HEK293T (cell line): ENCODE measurements at regions not wholly inside any gene's neighbourhood (a gene's known extent, or its start where the extent isn't known, plus 50 kb on each side); places are given as distances from the start of the nearest gene placed in this dataset.

Experiments
- CTCF ChIA-PET: fragments of 350-600 bp; formaldehyde crosslinking; extraction: SDS; loops from one replicate; lab custom pipeline; 2021; ENCODE audit warnings: antibody characterized with exemption, inconsistent platforms; lab: Yijun Ruan, JAX
- POLR2A ChIA-PET: fragments of 350-600 bp; formaldehyde crosslinking; extraction: SDS; loops from one replicate; lab custom pipeline; 2020; ENCODE audit warnings: antibody characterized with exemption, inconsistent platforms; lab: Yijun Ruan, JAX
- DNase-seq: peaks from one replicate; pipeline ENCODE4 v3.0.0; 2012; ENCODE audit warnings: mixed read lengths; ENCODE audit errors: extremely low spot score
- ARNT ChIP-seq: fragments of 450-650 bp; IDR thresholded peaks from 2 replicates; pipeline ENCODE4 v1.6.1; 2017; ENCODE audit warnings: mild to moderate bottlenecking
- BHLHE40 ChIP-seq: fragments of 450-650 bp; IDR thresholded peaks from 2 replicates; pipeline ENCODE4 v1.6.1; 2016; ENCODE audit warnings: mild to moderate bottlenecking, moderate library complexity, borderline replicate concordance
- CTBP1 ChIP-seq: fragments of 450-650 bp; IDR thresholded peaks from 2 replicates; pipeline ENCODE4 v1.6.1; 2016; ENCODE audit warnings: borderline replicate concordance
- ELF4 ChIP-seq: fragments of 450-650 bp; IDR thresholded peaks from 2 replicates; pipeline ENCODE4 v1.6.1; 2017; ENCODE audit warnings: antibody characterized with exemption
- FOXA1 ChIP-seq: fragments of 450-650 bp; IDR thresholded peaks from 2 replicates; pipeline ENCODE4 v1.6.1; 2016; ENCODE audit warnings: mild to moderate bottlenecking
- FOXK2 ChIP-seq: fragments of 450-650 bp; IDR thresholded peaks from 2 replicates; pipeline ENCODE4 v1.6.1; 2016; ENCODE audit warnings: mild to moderate bottlenecking
- FOXM1 ChIP-seq: fragments of 450-650 bp; IDR thresholded peaks from 2 replicates; pipeline ENCODE4 v1.6.1; 2017; ENCODE audit warnings: mild to moderate bottlenecking, borderline replicate concordance
- HDGF ChIP-seq: fragments of 450-650 bp; IDR thresholded peaks from 2 replicates; pipeline ENCODE4 v1.6.1; 2017; ENCODE audit warnings: antibody characterized with exemption, borderline replicate concordance
- L3MBTL2 ChIP-seq: fragments of 450-650 bp; conservative IDR thresholded peaks from 2 replicates; pipeline ENCODE4 v1.6.1; 2016; ENCODE audit warnings: mild to moderate bottlenecking
- LEF1 ChIP-seq: fragments of 450-650 bp; IDR thresholded peaks from 2 replicates; pipeline ENCODE4 v1.6.1; 2017; ENCODE audit warnings: mild to moderate bottlenecking, borderline replicate concordance
- NFRKB ChIP-seq: fragments of 450-650 bp; IDR thresholded peaks from 2 replicates; pipeline ENCODE4 v1.6.1; 2016; ENCODE audit warnings: mild to moderate bottlenecking, moderate library complexity
- PKNOX1 ChIP-seq: fragments of 450-650 bp; IDR thresholded peaks from 2 replicates; pipeline ENCODE4 v1.6.1; 2016
- SP1 ChIP-seq: fragments of 450-650 bp; IDR thresholded peaks from 2 replicates; pipeline ENCODE4 v1.6.1; 2017
- SUZ12 ChIP-seq: fragments of 450-650 bp; IDR thresholded peaks from 2 replicates; pipeline ENCODE4 v1.6.1; 2016; ENCODE audit warnings: mild to moderate bottlenecking
- TARDBP ChIP-seq: fragments of 450-650 bp; IDR thresholded peaks from 2 replicates; pipeline ENCODE4 v1.6.1; 2016
- ZNF384 ChIP-seq: fragments of 450-650 bp; IDR thresholded peaks from 2 replicates; pipeline ENCODE4 v1.6.1; 2016

- ChIA-PET POLR2A (no interaction called here), CTCF (no interaction called here)
- TF ChIP-seq HDGF, result no peak
- TF ChIP-seq L3MBTL2, result no peak
- no peak for DNase-seq
Measured at GRCh38 chr5:37966871-37967270, 127.0 kb upstream of the GDNF start.

GRCh38 chr5:37966291-37966690 is 126.5 kb upstream of the GDNF start:
- ChIA-PET POLR2A (no interaction called here), CTCF (no interaction called here)
- TF ChIP-seq FOXA1, result no peak
- no peak for TF ChIP-seq L3MBTL2
- TF ChIP-seq HDGF, result no peak
- TF ChIP-seq FOXK2, result no peak
- TF ChIP-seq NFRKB, result no peak
- TF ChIP-seq SUZ12, result no peak
- TF ChIP-seq LEF1, result no peak
- TF ChIP-seq TARDBP, result no peak
- TF ChIP-seq FOXM1, result no peak
- TF ChIP-seq ELF4, result no peak
- no peak for TF ChIP-seq ARNT
- TF ChIP-seq BHLHE40, result no peak
- TF ChIP-seq PKNOX1, result no peak
- no peak for TF ChIP-seq CTBP1
- TF ChIP-seq ZNF384, result no peak
- TF ChIP-seq SP1, result no peak
- DNase-seq, result no peak

DNA sequence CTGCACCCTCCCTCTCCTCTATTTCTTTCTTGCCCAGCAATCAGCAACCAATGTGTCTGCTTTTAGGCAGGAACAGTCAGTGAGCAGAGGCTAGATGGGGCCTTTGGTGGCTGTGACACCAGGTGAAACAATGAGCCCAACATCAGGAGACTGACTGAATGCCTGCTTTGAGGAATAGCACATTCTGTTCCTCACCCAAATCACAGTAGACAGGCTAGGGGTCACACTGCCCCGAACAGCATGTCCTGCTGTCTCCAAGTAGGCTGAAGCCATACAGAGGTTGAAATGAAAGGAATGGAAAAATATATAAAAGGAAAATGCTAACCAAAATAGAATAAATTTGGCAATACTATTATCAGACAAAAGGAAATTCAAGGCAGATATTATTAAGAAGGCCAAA is 122.5 kb upstream of the GDNF start:
- DNase-seq, result no peak
- CTCF ChIA-PET, result no interaction called here
- no peak for TF ChIP-seq ZNF384
- no peak for TF ChIP-seq NFRKB
- POLR2A ChIA-PET, result no interaction called here

DNA sequence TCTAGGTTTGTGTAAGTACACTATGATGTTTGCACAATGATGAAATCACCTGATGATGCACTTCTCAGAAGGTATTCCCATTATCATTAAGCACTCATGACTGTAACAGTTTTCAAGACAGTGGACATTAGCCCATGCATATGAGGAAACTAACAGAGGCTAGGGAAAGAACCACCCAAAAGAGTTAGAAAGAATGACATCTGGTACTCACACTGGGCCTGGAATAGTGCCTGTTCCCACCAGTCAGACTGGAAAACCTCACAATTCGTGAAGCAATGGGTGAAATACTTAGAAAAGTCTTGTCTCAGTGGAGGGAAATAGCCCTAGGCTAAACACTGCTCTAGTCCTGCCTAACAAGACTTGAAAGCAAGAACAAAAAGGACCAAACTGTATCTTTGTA is 117.4 kb upstream of the GDNF start:
- ChIA-PET CTCF (no interaction called here), POLR2A (no interaction called here)
- DNase-seq, result no peak
- no peak for TF ChIP-seq BHLHE40
- TF ChIP-seq ELF4, result no peak
- TF ChIP-seq HDGF, result no peak
- TF ChIP-seq SP1, result no peak
- no peak for TF ChIP-seq CTBP1
- TF ChIP-seq FOXA1, result no peak
- TF ChIP-seq FOXK2, result no peak
- TF ChIP-seq L3MBTL2, result no peak
- no peak for TF ChIP-seq NFRKB
- no peak for TF ChIP-seq ARNT
- no peak for TF ChIP-seq SUZ12
- TF ChIP-seq FOXM1, result no peak
- no peak for TF ChIP-seq PKNOX1
- TF ChIP-seq LEF1, result no peak
- no peak for TF ChIP-seq ZNF384
- TF ChIP-seq TARDBP, result no peak

DNA sequence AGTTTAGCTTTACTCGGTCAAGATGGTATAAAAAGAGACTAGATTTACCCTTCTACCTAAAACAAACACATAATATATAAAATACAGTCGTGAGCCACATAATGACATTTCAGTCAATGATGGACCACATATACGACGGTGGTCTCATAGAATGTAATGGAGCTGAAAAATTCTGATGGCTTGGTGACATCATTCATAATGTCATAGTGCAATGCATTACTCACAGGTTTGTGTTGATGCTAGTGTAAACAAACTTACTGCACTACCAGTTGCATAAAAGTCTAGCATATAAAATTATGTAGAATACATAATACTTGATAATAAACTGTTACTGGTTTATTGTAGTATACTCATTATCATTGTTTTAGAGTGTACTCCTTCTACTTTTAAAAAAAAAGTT is 115.9 kb upstream of the GDNF start:
- POLR2A ChIA-PET, result interaction anchor here (1.3 kb wide), 1 partner anchor 14 kb away, joined by 3 read pairs; no protein-coding TSS in a partner anchor
- DNase-seq, result no peak
- TF ChIP-seq BHLHE40, result no peak
- TF ChIP-seq L3MBTL2, result no peak
- TF ChIP-seq FOXA1, result no peak
- TF ChIP-seq SP1, result no peak
- no peak for TF ChIP-seq LEF1
- TF ChIP-seq ARNT, result no peak
- no peak for TF ChIP-seq PKNOX1
- TF ChIP-seq HDGF, result no peak
- TF ChIP-seq ZNF384, result no peak
- no peak for TF ChIP-seq NFRKB
- no peak for TF ChIP-seq FOXK2
- TF ChIP-seq FOXM1, result no peak
- no peak for TF ChIP-seq CTBP1
- TF ChIP-seq SUZ12, result no peak
- no peak for TF ChIP-seq ELF4
- TF ChIP-seq TARDBP, result no peak
- CTCF ChIA-PET, result no interaction called here

- ChIA-PET POLR2A (no interaction called here), CTCF (no interaction called here)
- no peak for TF ChIP-seq HDGF
- no peak for TF ChIP-seq FOXA1
- TF ChIP-seq SP1, result no peak
- no peak for TF ChIP-seq BHLHE40
- TF ChIP-seq NFRKB, result no peak
- TF ChIP-seq PKNOX1, result no peak
- no peak for TF ChIP-seq FOXK2
- no peak for TF ChIP-seq L3MBTL2
- no peak for TF ChIP-seq CTBP1
- TF ChIP-seq LEF1, result no peak
- no peak for TF ChIP-seq TARDBP
- TF ChIP-seq ELF4, result no peak
- TF ChIP-seq SUZ12, result no peak
- no peak for TF ChIP-seq FOXM1
- no peak for TF ChIP-seq ARNT
- TF ChIP-seq ZNF384, result no peak
- no peak for DNase-seq
Measured at GRCh38 chr5:37954561-37954960, 114.7 kb upstream of the GDNF start.
